Karpas-422 (cell line): ENCODE measurements at regions not wholly inside any gene's neighbourhood (a gene's known extent, or its start where the extent isn't known, plus 50 kb on each side); places are given as distances from the start of the nearest gene placed in this dataset.

Source experiments
- DNase-seq: peaks from one replicate; pipeline ENCODE4 v3.0.0-alpha.2; 2015
- H2AFZ ChIP-seq: fragments of 200-600 bp; sonication (generic); 2 replicates; pipeline ENCODE4 v1.6.1; 2014; ENCODE audit warnings: antibody characterized with exemption, low read length, mixed read lengths
- H3K27ac ChIP-seq: fragments of 200-600 bp; sonication (generic); 2 replicates; pipeline ENCODE4 v1.5.1; 2014; ENCODE audit warnings: mild to moderate bottlenecking, low read length, moderate library complexity
- H3K27me3 ChIP-seq: fragments of 200-600 bp; sonication (generic); 2 replicates; pipeline ENCODE4 v1.6.1; 2014; ENCODE audit warnings: low read length, mixed read lengths
- H3K36me3 ChIP-seq: fragments of 200-600 bp; sonication (generic); 2 replicates; pipeline ENCODE4 v1.6.1; 2014; ENCODE audit warnings: low read length, mixed read lengths; ENCODE audit not compliant: insufficient read depth
- H3K4me1 ChIP-seq: fragments of 200-600 bp; sonication (generic); 2 replicates; pipeline ENCODE4 v1.6.1; 2014; ENCODE audit warnings: mild to moderate bottlenecking, low read length, mixed read lengths
- H3K4me2 ChIP-seq: fragments of 200-600 bp; sonication (generic); 2 replicates; pipeline ENCODE4 v1.6.1; 2014; ENCODE audit warnings: low read length, low read depth, mild to moderate bottlenecking; ENCODE audit not compliant: poor library complexity, severe bottlenecking
- H3K4me3 ChIP-seq: fragments of 200-600 bp; sonication (generic); 2 replicates; pipeline ENCODE4 v1.5.1; 2014; ENCODE audit warnings: mild to moderate bottlenecking, antibody characterized with exemption, low read length, mixed read lengths
- H3K79me2 ChIP-seq: fragments of 200-600 bp; sonication (generic); 2 replicates; pipeline ENCODE4 v1.6.1; 2014; ENCODE audit warnings: mild to moderate bottlenecking, low read length, mixed read lengths
- H3K9ac ChIP-seq: fragments of 200-600 bp; sonication (generic); 2 replicates; pipeline ENCODE4 v1.6.0; 2014; ENCODE audit warnings: low read length
- H3K9me2 ChIP-seq: fragments of 200-600 bp; sonication (generic), shearing (Covaris generic); replicated peaks from 2 replicates; pipeline ENCODE4 v1.6.0; 2014; ENCODE audit warnings: mild to moderate bottlenecking, low read length, moderate library complexity; ENCODE audit not compliant: insufficient read depth
- H3K9me3 ChIP-seq: fragments of 300-700, 200-600 bp; sonication (generic); 2 replicates; pipeline ENCODE4 v1.6.1; 2014; ENCODE audit warnings: low read length, mixed read lengths
- H4K20me1 ChIP-seq: fragments of 200-600 bp; sonication (generic); 2 replicates; pipeline ENCODE4 v1.6.1; 2014; ENCODE audit warnings: mild to moderate bottlenecking, antibody characterized with exemption, low read length, low read depth; ENCODE audit not compliant: insufficient read depth

DNA sequence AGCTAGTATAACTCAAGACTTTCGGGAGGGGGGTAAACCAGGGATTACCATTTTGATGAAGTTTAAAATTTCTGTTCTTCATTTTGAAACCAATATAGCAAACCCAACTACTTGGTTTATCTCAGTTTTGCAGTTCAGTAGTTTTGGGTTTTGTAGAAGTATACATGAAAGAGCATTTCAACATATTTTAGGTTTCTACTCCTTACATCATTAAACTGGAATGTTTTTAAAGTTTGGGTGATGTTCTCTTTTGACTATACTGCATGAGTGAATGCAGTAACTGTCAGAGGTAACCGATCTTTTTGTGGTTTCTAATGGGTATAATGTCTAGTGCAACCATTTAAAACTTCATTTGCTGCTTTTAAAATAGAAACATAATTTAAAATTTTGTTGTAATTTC lies 248.3 kb upstream of the MAD2L1 start:
- Histone ChIP-seq H3K9ac (no peak overlapping the region), H3K9me2 (no peaks in the 10 kb centered on the region), H3K79me2 (no peaks in the 10 kb centered on the region), H3K27ac (no peak overlapping the region), H3K4me3 (no peak overlapping the region), H3K27me3 (no peaks in the 10 kb centered on the region), H3K36me3 (no peaks in the 10 kb centered on the region), H3K4me2 (no peak overlapping the region), H3K9me3 (no peaks in the 10 kb centered on the region), H3K4me1 (no peaks in the 10 kb centered on the region), H4K20me1 (no peaks in the 10 kb centered on the region), H2AFZ (no peak overlapping the region)
- DNase-seq: no peak

DNA sequence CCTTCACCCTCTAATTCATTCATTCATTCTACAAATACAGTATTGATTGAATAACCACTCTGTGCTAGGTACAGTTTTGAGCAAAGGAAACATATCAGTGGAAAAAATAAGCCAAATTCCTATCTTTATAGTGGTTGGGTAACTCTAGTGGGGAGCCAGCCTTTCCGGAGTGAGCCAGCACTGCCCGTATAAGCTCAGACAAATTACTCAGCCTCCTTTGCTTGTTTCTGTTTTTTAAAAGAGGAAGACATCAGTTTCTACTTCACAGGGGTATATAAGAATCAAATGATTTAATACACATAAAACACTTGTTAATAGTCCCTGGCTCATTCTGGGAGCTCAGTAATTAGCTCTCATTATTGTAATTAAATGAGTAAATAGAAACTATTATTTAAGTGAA lies 238.2 kb upstream of the MAD2L1 start:
- Histone ChIP-seq H3K36me3 (no peaks in the 10 kb centered on the region), H4K20me1 (no peaks in the 10 kb centered on the region), H3K27ac (no peak overlapping the region), H3K27me3 (no peaks in the 10 kb centered on the region), H3K9me2 (no peaks in the 10 kb centered on the region), H3K9me3 (no peaks in the 10 kb centered on the region), H3K4me3 (no peak overlapping the region), H3K79me2 (no peaks in the 10 kb centered on the region), H3K4me1 (no peaks in the 10 kb centered on the region), H3K9ac (no peak overlapping the region), H2AFZ (no peak overlapping the region), H3K4me2 (no peak overlapping the region)
- no peak for DNase-seq

DNA sequence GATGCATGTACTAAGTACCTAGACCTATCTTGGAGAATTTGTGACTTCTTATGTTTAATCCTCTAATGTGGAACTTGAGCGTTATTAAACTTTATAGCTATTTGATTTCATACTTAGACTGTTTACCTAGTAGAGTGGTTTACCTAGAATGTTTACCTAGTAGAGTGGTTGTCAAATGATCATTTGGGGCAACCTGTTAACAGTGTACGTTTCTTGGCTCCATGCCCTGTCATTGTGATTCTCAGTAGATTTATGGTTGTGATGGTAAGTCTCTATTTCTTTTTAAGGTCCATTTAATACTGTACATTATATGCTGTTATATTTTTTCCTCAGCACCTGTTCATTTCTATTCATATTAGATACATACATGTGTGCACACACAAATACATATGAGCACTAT lies 233.0 kb upstream of the MAD2L1 start:
- no peak overlapping the region for H2AFZ ChIP-seq
- no peaks in the 10 kb centered on the region for H3K79me2 ChIP-seq
- H3K36me3 ChIP-seq: no peaks in the 10 kb centered on the region
- no peak overlapping the region for H3K27ac ChIP-seq
- no peak overlapping the region for H3K4me2 ChIP-seq
- H3K27me3 ChIP-seq: no peaks in the 10 kb centered on the region
- no peak for DNase-seq
- no peaks in the 10 kb centered on the region for H3K9me3 ChIP-seq
- no peaks in the 10 kb centered on the region for H4K20me1 ChIP-seq
- no peaks in the 10 kb centered on the region for H3K4me1 ChIP-seq
- H3K4me3 ChIP-seq: no peak overlapping the region
- H3K9me2 ChIP-seq: no peaks in the 10 kb centered on the region
- no peak overlapping the region for H3K9ac ChIP-seq

DNA sequence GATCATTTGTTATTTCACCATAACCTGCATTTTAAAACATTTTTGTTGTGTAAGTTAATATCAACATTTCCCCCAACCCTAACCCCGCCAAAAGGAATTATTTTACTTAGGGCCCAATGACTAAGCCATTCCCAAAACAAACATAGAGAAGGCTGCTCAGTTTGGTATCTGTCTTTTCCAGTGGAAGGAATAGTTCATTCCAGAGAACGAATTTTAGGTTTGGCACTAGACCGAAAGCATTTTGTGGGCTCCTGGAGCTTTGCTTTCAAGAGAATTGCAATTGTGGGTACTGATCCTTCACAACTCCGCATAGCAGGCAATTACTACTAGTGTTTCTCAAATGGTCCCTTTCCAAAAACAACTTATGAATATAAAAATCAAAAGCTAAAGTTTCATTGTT lies 226.7 kb upstream of the MAD2L1 start:
- no peaks in the 10 kb centered on the region for H3K27me3 ChIP-seq
- DNase-seq: no peak
- H3K4me3 ChIP-seq: no peak overlapping the region
- H4K20me1 ChIP-seq: no peaks in the 10 kb centered on the region
- no peaks in the 10 kb centered on the region for H3K4me1 ChIP-seq
- no peak overlapping the region for H3K27ac ChIP-seq
- no peaks in the 10 kb centered on the region for H3K9me3 ChIP-seq
- no peaks in the 10 kb centered on the region for H3K79me2 ChIP-seq
- no peaks in the 10 kb centered on the region for H3K36me3 ChIP-seq
- no peak overlapping the region for H2AFZ ChIP-seq
- H3K9me2 ChIP-seq: no peaks in the 10 kb centered on the region
- no peak overlapping the region for H3K4me2 ChIP-seq
- no peak overlapping the region for H3K9ac ChIP-seq

DNA sequence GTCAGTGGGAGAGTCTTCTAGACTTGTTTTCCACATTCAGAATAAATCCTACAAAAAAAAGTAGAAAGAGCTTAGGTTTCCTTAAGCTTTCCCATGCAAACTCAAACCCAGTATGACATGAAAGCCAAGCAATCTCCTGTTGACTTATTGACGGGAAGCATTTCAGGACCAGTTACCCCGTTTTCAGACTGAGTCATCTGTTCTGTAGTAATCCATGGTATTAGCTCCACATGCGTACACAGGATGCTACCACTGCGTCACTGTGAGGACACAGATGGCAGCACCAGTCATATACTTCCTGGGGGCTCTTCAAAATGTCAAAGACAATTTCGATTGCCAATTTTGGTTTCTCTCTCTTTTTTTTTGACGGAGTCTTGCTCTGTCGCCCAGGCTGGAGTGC lies 224.9 kb upstream of the MAD2L1 start:
- no peak for DNase-seq
- Histone ChIP-seq H3K9ac (no peak overlapping the region), H3K27ac (no peak overlapping the region), H3K36me3 (no peaks in the 10 kb centered on the region), H3K9me3 (no peaks in the 10 kb centered on the region), H4K20me1 (no peaks in the 10 kb centered on the region), H3K9me2 (no peaks in the 10 kb centered on the region), H3K4me1 (no peaks in the 10 kb centered on the region), H3K27me3 (no peaks in the 10 kb centered on the region), H3K4me3 (no peak overlapping the region), H2AFZ (no peak overlapping the region), H3K79me2 (no peaks in the 10 kb centered on the region), H3K4me2 (no peak overlapping the region)

DNA sequence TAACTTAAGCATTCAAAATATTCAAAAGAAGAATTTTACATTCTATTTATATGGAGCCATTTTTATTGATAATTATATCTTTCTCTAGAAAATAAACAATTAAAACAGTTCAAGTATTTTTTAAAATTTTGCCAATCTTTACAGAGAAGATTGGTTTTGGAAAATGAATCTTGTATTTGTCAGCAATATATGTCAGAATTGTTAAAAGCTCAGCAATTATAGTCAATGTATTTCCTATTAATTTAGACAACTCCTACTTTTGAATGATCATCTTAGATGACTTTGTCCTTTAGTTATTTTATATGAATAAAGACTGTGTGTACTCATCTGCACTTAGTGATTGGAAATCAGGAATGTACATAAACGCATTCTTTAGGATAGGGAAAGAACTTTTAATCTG lies 223.9 kb upstream of the MAD2L1 start:
- no peaks in the 10 kb centered on the region for H4K20me1 ChIP-seq
- H2AFZ ChIP-seq: no peak overlapping the region
- no peak overlapping the region for H3K27ac ChIP-seq
- no peaks in the 10 kb centered on the region for H3K4me1 ChIP-seq
- no peaks in the 10 kb centered on the region for H3K27me3 ChIP-seq
- H3K36me3 ChIP-seq: no peaks in the 10 kb centered on the region
- H3K4me2 ChIP-seq: no peak overlapping the region
- no peaks in the 10 kb centered on the region for H3K9me3 ChIP-seq
- no peak overlapping the region for H3K4me3 ChIP-seq
- no peak overlapping the region for H3K9ac ChIP-seq
- DNase-seq: no peak
- H3K9me2 ChIP-seq: no peaks in the 10 kb centered on the region
- H3K79me2 ChIP-seq: no peaks in the 10 kb centered on the region

DNA sequence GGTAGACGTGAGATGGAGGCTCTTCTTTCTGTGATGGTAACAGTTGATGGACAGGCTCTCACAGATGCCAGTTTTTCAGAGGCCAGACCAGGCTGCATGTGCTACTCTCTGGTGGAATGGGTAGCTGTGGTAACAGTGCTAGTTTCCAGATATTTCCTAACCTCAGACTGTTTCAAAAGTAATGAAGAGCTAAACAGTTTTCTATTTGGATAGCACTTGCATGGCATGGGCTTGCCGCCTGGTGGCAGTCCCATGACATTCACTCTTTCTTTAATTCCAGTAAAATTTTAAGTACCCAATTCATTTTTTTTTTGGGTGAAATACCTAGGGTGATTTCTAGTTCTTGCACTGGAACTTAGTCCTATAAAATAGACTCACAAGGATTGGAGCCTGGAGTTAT lies 220.2 kb upstream of the MAD2L1 start:
- no peaks in the 10 kb centered on the region for H3K4me1 ChIP-seq
- no peak overlapping the region for H3K27ac ChIP-seq

DNA sequence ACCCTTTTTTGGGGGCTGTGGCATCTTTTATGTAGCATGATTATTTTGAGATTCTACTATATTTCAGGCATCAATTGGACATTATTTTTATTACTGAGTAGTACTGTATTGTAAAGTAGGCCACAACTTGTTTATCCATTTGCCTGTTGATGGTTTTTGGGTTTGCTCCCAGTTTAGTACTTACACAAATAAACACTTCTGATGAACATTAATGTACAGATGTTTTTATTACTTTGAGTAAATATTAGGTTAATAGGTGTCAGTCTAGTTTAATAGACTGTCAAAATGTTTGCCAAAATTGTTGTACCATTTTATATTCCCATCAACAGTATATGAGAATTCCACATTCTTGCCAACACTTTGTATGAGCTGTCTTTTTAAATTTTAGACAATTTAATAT lies 214.9 kb upstream of the MAD2L1 start:
- Histone ChIP-seq H3K4me1 (no peaks in the 10 kb centered on the region), H3K9me3 (no peaks in the 10 kb centered on the region), H4K20me1 (no peaks in the 10 kb centered on the region), H3K79me2 (no peaks in the 10 kb centered on the region), H3K27ac (no peak overlapping the region), H3K9ac (no peak overlapping the region), H3K27me3 (no peaks in the 10 kb centered on the region), H3K4me3 (no peak overlapping the region), H2AFZ (no peak overlapping the region), H3K4me2 (no peak overlapping the region), H3K36me3 (no peaks in the 10 kb centered on the region), H3K9me2 (no peaks in the 10 kb centered on the region)
- no peak for DNase-seq

More for the DNA sequence above, 220.2 kb upstream of the MAD2L1 start:
- Histone ChIP-seq H2AFZ (no peak overlapping the region), H3K4me3 (no peak overlapping the region), H3K36me3 (no peaks in the 10 kb centered on the region), H3K9me3 (no peaks in the 10 kb centered on the region), H3K9ac (no peak overlapping the region), H3K9me2 (no peaks in the 10 kb centered on the region), H3K79me2 (no peaks in the 10 kb centered on the region), H4K20me1 (no peaks in the 10 kb centered on the region), H3K4me2 (no peak overlapping the region), H3K27me3 (no peaks in the 10 kb centered on the region)
- DNase-seq: no peak

DNA sequence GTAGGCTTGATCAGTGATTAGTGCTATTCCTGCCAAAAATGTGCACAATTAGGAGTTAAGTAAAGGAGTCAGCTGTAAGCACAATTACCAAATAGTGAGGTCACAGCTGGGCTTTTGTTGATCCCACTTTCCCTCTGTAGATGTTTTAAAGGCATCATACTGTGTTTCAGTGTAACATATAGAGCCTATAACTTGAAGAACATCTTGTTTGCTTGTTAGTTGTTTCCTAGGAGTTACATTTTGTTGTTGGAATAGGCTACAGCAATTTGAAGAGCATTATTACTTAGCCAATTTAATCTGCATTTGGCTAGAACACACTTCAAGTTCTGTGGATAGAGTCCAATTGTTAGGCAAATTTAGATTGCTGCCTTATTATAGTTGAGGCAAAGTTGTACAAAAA lies 210.7 kb upstream of the MAD2L1 start:
- Histone ChIP-seq H3K79me2 (no peaks in the 10 kb centered on the region), H2AFZ (no peak overlapping the region), H3K4me1 (no peaks in the 10 kb centered on the region), H3K9me2 (no peaks in the 10 kb centered on the region), H4K20me1 (no peaks in the 10 kb centered on the region), H3K4me3 (no peak overlapping the region), H3K9me3 (no peaks in the 10 kb centered on the region), H3K9ac (no peak overlapping the region), H3K27ac (no peak overlapping the region), H3K4me2 (no peak overlapping the region), H3K27me3 (no peaks in the 10 kb centered on the region), H3K36me3 (no peaks in the 10 kb centered on the region)
- no peak for DNase-seq
